HepG2 (cell line): ENCODE measurements at regions not wholly inside any gene's neighbourhood (a gene's known extent, or its start where the extent isn't known, plus 50 kb on each side); places are given as distances from the start of the nearest gene placed in this dataset.

Experiments used
- ATAC-seq: fragments of 200-7000 bp; cut with Tn5 transposase; 3 replicates; pipeline ENCODE4 v1.9.1; 2020; ENCODE audit warnings: mild to moderate bottlenecking, moderate library complexity
- BruUV-seq: library from RNA; stranded (reverse); fragments of 400-500 nt; replicated peaks from 2 replicates; lab custom pipeline; 2021; lab: Mats Ljungman, UMichigan
- CTCF ChIA-PET: fragments of 300-600 bp; formaldehyde crosslinking; extraction: SDS; loops from one replicate; lab custom pipeline; 2021; ENCODE audit warnings: low total read pairs, inconsistent platforms, low intra/inter-chr PET ratio; lab: Yijun Ruan, JAX
- POLR2A ChIA-PET: fragments of 350-600 bp; sonication (Branson Sonifier 250); formaldehyde crosslinking; loops from one replicate; lab custom pipeline; 2020; ENCODE audit warnings: antibody characterized with exemption, inconsistent platforms; lab: Yijun Ruan, JAX
- DNase-seq: peaks from one replicate; pipeline ENCODE4 v3.0.0-alpha.2; 2015; ENCODE audit warnings: low spot score
- FAIRE-seq: peaks from 3 replicates; lab custom pipeline; 2011; peaks lifted over from hg19 to GRCh38; lab: Jason Lieb, UNC
- H2AFZ ChIP-seq: one replicate; pipeline ENCODE4 v1.6.1; 2011; ENCODE audit warnings: low read length, inconsistent platforms
- H3K27ac ChIP-seq: fragments of 300-600 bp; 3 replicates; pipeline ENCODE4 v1.8.0; 2011; ENCODE audit warnings: mixed run types, mild to moderate bottlenecking, mixed read lengths, low read length, inconsistent platforms; ENCODE audit not compliant: insufficient read depth; ENCODE audit errors: extremely low read length
- H3K27me3 ChIP-seq, 2 experiments: fragments of 200-600 bp in 1 of 2; 2 replicates in 1 of 2; 3 replicates in 1 of 2; pipeline versions ENCODE4 v1.6.0 to v1.8.0; 2011; ENCODE audit warnings: low read length in 2 of 2, mild to moderate bottlenecking in 2 of 2, moderate library complexity in 2 of 2, inconsistent platforms in 1 of 2; ENCODE audit not compliant: insufficient read depth in 2 of 2, control insufficient read depth in 1 of 2
- H3K36me3 ChIP-seq, 2 experiments: fragments of 200-600 bp in 1 of 2; replicated peaks in 1 of 2; 2 replicates in 1 of 2; 3 replicates in 1 of 2; pipeline versions ENCODE4 v1.5.1 to v1.8.0; 2011; ENCODE audit warnings: low read length in 2 of 2, inconsistent platforms in 1 of 2; ENCODE audit not compliant: insufficient read depth in 2 of 2, control insufficient read depth in 1 of 2
- H3K4me1 ChIP-seq: 2 replicates; pipeline ENCODE4 v1.5.1; 2012; ENCODE audit warnings: low read length, inconsistent platforms; ENCODE audit not compliant: insufficient read depth
- H3K4me2 ChIP-seq: 2 replicates; pipeline ENCODE4 v1.6.0; 2011; ENCODE audit warnings: low read depth, low read length, inconsistent platforms
- H3K4me3 ChIP-seq, 3 experiments: fragments of 200-600 bp in 1 of 3; sonication (generic), shearing (Covaris generic) in 1 of 3; replicated peaks in 1 of 3; 2 replicates each; pipeline ENCODE4 v1.5.1; 2011 to 2016; ENCODE audit warnings: low read length in 3 of 3, inconsistent platforms in 2 of 3, low read depth in 2 of 3, mild to moderate bottlenecking in 2 of 3, control low read depth in 1 of 3, mixed read lengths in 1 of 3; ENCODE audit not compliant: insufficient read depth in 1 of 3
- H3K79me2 ChIP-seq: one replicate; pipeline ENCODE4 v1.6.1; 2011; ENCODE audit warnings: low read length, inconsistent platforms; ENCODE audit not compliant: insufficient read depth
- H3K9ac ChIP-seq: 2 replicates; pipeline ENCODE4 v1.6.0; 2011; ENCODE audit warnings: mild to moderate bottlenecking, low read depth, low read length, inconsistent platforms; ENCODE audit not compliant: insufficient read depth
- H3K9me3 ChIP-seq: 2 replicates; pipeline ENCODE4 v1.5.1; 2012; ENCODE audit warnings: mild to moderate bottlenecking, low read length
- H4K20me1 ChIP-seq: 2 replicates; pipeline ENCODE4 v1.6.0; 2011; ENCODE audit warnings: inconsistent platforms, mild to moderate bottlenecking, low read length, moderate library complexity; ENCODE audit not compliant: insufficient read depth
- EHMT2 ChIP-seq: fragments of 200-600 bp; sonication (generic); IDR thresholded peaks from 2 replicates; pipeline ENCODE4 v1.7.0; 2017; ENCODE audit warnings: antibody characterized with exemption, low read depth, low read length, borderline replicate concordance
- KLF6 ChIP-seq: IDR thresholded peaks from 2 replicates; pipeline ENCODE4 v1.8.0; 2016; ENCODE audit warnings: missing biosample characterization, missing genetic modification reagents
- SMC3 ChIP-seq: IDR thresholded peaks from 2 replicates; pipeline ENCODE4 v1.6.1; 2011; ENCODE audit warnings: low read length, improper control_type of control experiment
- ZFP36 ChIP-seq: fragments of 150-350 bp; IDR thresholded peaks from 2 replicates; pipeline ENCODE4 v1.6.1; 2018; ENCODE audit warnings: borderline replicate concordance, low read length, low read depth; ENCODE audit not compliant: partially characterized antibody
- ZNF34 ChIP-seq: sonication (generic); formaldehyde crosslinking; IDR thresholded peaks from 2 replicates; pipeline ENCODE4 v1.4.0; 2020; ENCODE audit warnings: mild to moderate bottlenecking, missing genetic modification reagents, borderline replicate concordance
- ZNF619 ChIP-seq: sonication (generic); formaldehyde crosslinking; IDR thresholded peaks from 2 replicates; pipeline ENCODE4 v1.4.0; 2020; ENCODE audit warnings: mild to moderate bottlenecking, missing genetic modification reagents
- ZNF772 ChIP-seq: sonication (generic); formaldehyde crosslinking; IDR thresholded peaks from 2 replicates; pipeline ENCODE4 v1.5.0; 2020; ENCODE audit warnings: mild to moderate bottlenecking, missing genetic modification reagents
- WGBS: methylation state at CpG from one replicate; pipeline ENCODE4 v1.1.6; 2017; ENCODE audit warnings: low lambda C conversion rate; 5-methylcytosine and 5-hydroxymethylcytosine counted together
- in situ Hi-C: cut with HindIII; loops from 2 replicates; pipeline ENCODE4 v1.10.0; 2017; ENCODE audit warnings: low pct_unique_long_range_greater_than_20kb; ENCODE audit not compliant: extremely low pct_ligation_motif_present
- intact Hi-C: fragments of 100-400 bp; cut with micrococcal nuclease; formaldehyde crosslinking; loops from one replicate; pipeline ENCODE4 v1.10.0; 2022; ENCODE audit not compliant: unreplicated experiment
- TF ChIP-seq, protein P1 (sequence below): sonication (generic); formaldehyde crosslinking; IDR thresholded peaks from 2 replicates; pipeline ENCODE4 v1.5.0; 2020; ENCODE audit warnings: mild to moderate bottlenecking, missing genetic modification reagents, borderline replicate concordance
- TF ChIP-seq, protein P2 (sequence below): sonication (generic); formaldehyde crosslinking; IDR thresholded peaks from 2 replicates; pipeline ENCODE4 v1.4.0; 2020; ENCODE audit warnings: missing genetic modification reagents, borderline replicate concordance

DNA sequence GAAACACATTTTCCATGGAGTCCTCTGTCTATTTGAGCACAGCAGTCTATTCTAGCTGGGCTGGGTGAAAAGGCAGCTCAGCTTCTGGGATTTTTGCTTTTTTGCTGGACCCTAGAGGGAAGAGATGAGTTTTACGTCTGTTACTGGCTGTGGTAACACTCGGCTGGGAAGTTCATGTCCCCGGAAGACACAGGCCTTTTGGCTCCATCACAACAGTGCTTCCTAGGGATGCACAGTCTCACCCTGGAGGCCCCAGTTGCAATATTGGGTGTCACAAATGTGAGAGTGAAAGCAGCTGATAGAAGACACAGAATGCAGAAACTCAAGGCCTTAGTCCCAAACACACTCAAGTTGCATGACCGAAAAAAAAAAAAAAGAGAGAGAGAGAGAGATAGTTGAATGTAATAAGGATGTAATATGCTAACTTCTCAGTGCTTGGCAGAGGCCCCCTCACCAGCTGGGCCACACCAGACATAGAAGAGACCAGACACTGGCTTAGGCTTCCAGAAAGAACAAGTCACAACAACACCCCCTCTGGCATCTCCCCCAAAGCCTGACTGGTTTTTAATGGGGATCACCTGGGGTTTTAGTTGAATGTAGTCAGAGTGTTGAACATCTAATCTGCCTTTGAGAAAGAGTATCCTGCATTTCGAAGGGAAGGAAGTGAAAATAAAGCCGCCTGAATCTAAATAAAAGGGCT lies 545.4 kb upstream of the FZD8 start:
- H3K79me2 ChIP-seq, result no peaks in the 10 kb centered on the region
- TF ChIP-seq ZNF34 (CRISPR knock-in tag) (no peak), ZNF619 (CRISPR knock-in tag) (no peak), ZFP36 (no peak), SMC3 (no peak), EHMT2 (no peak), ZNF772 (CRISPR knock-in tag) (no peak), KLF6 (CRISPR knock-in tag) (no peak)
- TF ChIP-seq, protein P1, sequence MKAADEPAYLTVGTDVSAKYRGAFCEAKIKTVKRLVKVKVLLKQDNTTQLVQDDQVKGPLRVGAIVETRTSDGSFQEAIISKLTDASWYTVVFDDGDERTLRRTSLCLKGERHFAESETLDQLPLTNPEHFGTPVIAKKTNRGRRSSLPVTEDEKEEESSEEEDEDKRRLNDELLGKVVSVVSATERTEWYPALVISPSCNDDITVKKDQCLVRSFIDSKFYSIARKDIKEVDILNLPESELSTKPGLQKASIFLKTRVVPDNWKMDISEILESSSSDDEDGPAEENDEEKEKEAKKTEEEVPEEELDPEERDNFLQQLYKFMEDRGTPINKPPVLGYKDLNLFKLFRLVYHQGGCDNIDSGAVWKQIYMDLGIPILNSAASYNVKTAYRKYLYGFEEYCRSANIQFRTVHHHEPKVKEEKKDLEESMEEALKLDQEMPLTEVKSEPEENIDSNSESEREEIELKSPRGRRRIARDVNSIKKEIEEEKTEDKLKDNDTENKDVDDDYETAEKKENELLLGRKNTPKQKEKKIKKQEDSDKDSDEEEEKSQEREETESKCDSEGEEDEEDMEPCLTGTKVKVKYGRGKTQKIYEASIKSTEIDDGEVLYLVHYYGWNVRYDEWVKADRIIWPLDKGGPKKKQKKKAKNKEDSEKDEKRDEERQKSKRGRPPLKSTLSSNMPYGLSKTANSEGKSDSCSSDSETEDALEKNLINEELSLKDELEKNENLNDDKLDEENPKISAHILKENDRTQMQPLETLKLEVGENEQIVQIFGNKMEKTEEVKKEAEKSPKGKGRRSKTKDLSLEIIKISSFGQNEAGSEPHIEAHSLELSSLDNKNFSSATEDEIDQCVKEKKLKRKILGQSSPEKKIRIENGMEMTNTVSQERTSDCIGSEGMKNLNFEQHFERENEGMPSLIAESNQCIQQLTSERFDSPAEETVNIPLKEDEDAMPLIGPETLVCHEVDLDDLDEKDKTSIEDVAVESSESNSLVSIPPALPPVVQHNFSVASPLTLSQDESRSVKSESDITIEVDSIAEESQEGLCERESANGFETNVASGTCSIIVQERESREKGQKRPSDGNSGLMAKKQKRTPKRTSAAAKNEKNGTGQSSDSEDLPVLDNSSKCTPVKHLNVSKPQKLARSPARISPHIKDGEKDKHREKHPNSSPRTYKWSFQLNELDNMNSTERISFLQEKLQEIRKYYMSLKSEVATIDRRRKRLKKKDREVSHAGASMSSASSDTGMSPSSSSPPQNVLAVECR (CRISPR knock-in tag), result no peak
- TF ChIP-seq, protein P2, sequence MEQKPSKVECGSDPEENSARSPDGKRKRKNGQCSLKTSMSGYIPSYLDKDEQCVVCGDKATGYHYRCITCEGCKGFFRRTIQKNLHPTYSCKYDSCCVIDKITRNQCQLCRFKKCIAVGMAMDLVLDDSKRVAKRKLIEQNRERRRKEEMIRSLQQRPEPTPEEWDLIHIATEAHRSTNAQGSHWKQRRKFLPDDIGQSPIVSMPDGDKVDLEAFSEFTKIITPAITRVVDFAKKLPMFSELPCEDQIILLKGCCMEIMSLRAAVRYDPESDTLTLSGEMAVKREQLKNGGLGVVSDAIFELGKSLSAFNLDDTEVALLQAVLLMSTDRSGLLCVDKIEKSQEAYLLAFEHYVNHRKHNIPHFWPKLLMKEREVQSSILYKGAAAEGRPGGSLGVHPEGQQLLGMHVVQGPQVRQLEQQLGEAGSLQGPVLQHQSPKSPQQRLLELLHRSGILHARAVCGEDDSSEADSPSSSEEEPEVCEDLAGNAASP, result no peak
- no peak overlapping the region for H3K4me2 ChIP-seq
- no peak overlapping the region for H3K4me3 ChIP-seq
- no TSS peak for BruUV-seq
- no peaks in the 10 kb centered on the region for H3K36me3 ChIP-seq
- in situ Hi-C loops (no loop called here), intact Hi-C loops (no loop called here)
- no peaks in the 10 kb centered on the region for H4K20me1 ChIP-seq
- H2AFZ ChIP-seq, result no peak overlapping the region
- H3K9me3 ChIP-seq, result peaks cover 20% of the 10 kb centered on the region
- DNase-seq (no peak), FAIRE-seq (no peak), ATAC-seq (no peak)
- H3K4me1 ChIP-seq, result no peaks in the 10 kb centered on the region
- POLR2A ChIA-PET, result no interaction called here
- no peak overlapping the region for H3K27ac ChIP-seq
- no peak overlapping the region for H3K9ac ChIP-seq
- no peaks in the 10 kb centered on the region for H3K27me3 ChIP-seq
- CTCF ChIA-PET, result no interaction called here
- 13% methylated on average over 6 of the region's 6 CpGs for whole genome bisulfite sequencing
